HG03460 (cell line): ENCODE measurements at regions not wholly inside any gene's neighbourhood (a gene's known extent, or its start where the extent isn't known, plus 50 kb on each side); places are given as distances from the start of the nearest gene placed in this dataset.

Experiments used
- ATAC-seq: cut with Tn5 transposase; IDR thresholded peaks from one replicate; pipeline ENCODE4 v1.9.1; 2021; ENCODE audit not compliant: unreplicated experiment

GRCh38 chr10:83835945-83836745 lies 303.2 kb upstream of the GHITM start:
- no peak for ATAC-seq

- no peak for ATAC-seq
Measured at GRCh38 chr10:83848677-83849076, 290.6 kb upstream of the GHITM start.

GRCh38 chr10:83849150-83849549 lies 290.2 kb upstream of the GHITM start:
- ATAC-seq: no peak

- no peak for ATAC-seq
Measured at GRCh38 chr10:83852146-83852545, 287.2 kb upstream of the GHITM start.

- ATAC-seq: no peak
Measured at GRCh38 chr10:83862723-83863122, 276.6 kb upstream of the GHITM start.

- no peak for ATAC-seq
Measured at GRCh38 chr10:83863283-83863966, 275.9 kb upstream of the GHITM start.

GRCh38 chr10:83869898-83870297 lies 269.4 kb upstream of the GHITM start:
- no peak for ATAC-seq

- peak; percentile 98 for ATAC-seq
Measured at GRCh38 chr10:83871187-83872081, 267.9 kb upstream of the GHITM start.

- no peak for ATAC-seq
Measured at GRCh38 chr10:83880252-83880791, 259.0 kb upstream of the GHITM start.

GRCh38 chr10:83881661-83882060 lies 257.6 kb upstream of the GHITM start:
- ATAC-seq: no peak

GRCh38 chr10:83886871-83887270 lies 252.4 kb upstream of the GHITM start:
- no peak for ATAC-seq

GRCh38 chr10:83892737-83893136 lies 246.6 kb upstream of the GHITM start:
- no peak for ATAC-seq

GRCh38 chr10:83896219-83896618 lies 243.1 kb upstream of the GHITM start:
- ATAC-seq: no peak

GRCh38 chr10:83897626-83898025 lies 241.7 kb upstream of the GHITM start:
- no peak for ATAC-seq

GRCh38 chr10:83908506-83908905 lies 230.8 kb upstream of the GHITM start:
- no peak for ATAC-seq

GRCh38 chr10:83909001-83909400 lies 230.3 kb upstream of the GHITM start:
- ATAC-seq: no peak

- ATAC-seq: no peak
Measured at GRCh38 chr10:83915801-83916200, 223.5 kb upstream of the GHITM start.

GRCh38 chr10:83917537-83918506 lies 221.5 kb upstream of the GHITM start:
- peak; percentile 94 for ATAC-seq

- no peak for ATAC-seq
Measured at GRCh38 chr10:83919187-83919586, 220.1 kb upstream of the GHITM start.
